ENCODE measurements at regions not wholly inside any gene's neighbourhood (a gene's known extent, or its start where the extent isn't known, plus 50 kb on each side); places are given as distances from the start of the nearest gene placed in this dataset.

DNA sequence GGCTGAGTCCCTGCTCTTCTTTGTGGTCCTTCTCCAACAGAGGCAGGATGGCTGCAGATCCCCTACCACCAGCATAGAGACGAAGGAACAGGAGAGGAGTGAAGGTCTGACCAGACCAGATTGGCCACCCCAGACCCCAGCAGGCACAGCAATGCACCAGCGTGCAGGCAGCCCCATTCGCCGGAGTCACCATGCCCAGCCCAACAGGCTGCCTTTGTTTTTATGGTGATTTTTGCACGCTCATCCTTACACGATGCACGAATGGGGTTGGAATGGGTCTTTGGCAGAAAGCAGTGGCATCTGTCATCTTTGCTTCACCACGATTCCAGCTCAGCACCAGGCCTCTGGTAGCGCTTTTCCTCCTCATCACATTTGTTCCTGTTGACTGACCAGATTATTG, 427.6 kb downstream of the INHBA start:
- DNase-seq = no peak

DNA sequence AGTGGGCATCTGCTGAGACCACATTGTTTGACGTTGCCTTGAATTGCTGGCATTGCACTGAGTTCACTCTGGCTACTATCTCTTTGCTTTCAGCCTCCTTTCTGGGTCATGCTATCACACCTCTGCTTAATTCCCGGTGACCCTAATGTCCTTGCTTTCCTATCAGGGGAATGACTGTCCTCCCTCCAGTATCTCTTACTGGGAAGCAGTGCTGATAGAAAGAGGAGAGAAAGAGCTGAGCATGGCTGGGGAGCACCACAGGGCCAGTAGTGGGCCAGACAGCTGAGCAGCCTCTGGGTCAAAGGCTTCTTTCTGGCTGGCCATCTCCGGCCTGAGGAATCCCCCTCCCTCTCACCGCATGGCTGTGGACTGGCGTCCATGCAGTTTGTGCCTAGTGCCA, 428.7 kb downstream of the INHBA start:
- DNase-seq = no peak

DNA sequence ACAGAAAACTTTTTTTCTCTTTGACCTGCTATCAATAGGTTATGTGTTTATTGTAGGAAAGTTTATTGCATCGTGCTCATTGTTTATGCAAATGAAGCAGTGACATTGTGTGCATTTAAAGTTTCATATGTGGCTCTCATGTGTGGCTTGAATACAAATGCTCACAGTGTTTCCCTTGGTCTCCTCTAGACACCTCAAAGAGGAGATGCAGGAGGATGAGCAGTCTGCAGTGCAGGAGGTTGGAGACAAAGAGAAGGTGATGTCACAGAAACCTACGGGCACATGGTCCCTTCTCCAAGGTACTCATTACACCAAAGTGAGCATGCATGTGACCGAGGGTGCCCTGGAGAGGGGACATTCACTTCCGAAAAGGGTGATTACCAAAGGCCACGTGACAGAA, 430.2 kb downstream of the INHBA start:
- no peak for DNase-seq

DNA sequence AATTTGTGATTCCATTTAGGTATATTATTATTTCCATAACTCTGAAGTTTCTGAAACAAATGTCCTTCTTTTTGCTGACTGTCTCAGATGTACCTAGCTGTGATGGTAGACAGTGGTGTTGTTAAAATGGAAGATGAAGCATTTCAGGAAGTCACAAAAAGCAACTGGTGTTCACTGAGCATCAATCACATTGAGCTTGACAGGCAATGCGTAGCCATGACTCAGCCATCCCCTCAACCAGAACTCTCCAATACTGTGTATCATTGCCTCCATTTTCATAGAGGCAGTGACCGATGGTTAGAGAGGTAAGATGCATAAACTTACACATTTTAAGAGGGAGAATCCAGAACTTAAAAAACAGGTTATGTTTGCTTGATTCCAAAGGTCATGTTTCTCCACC, 434.0 kb downstream of the INHBA start:
- no peak for DNase-seq

DNA sequence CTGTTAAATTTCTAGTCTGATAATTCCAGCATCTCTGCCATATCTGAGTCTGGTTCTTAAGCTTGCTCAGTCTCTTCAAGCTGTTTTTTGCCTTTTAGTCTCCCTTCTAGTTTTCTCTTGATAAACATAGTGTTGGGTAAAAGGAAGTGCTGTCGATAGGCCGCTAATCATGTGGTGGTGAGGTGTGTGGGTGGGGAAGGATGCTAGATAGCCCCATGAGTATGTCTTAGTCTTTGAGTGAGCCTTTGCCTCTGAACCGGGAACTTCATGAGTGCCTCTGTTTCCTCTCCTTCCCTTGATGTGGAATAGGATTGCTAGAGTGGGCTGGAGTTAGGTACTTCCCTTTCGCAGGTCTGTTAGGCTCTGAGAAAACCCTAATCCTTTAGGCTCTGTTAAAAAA, 441.8 kb downstream of the INHBA start:
- DNase-seq = no peak

DNA sequence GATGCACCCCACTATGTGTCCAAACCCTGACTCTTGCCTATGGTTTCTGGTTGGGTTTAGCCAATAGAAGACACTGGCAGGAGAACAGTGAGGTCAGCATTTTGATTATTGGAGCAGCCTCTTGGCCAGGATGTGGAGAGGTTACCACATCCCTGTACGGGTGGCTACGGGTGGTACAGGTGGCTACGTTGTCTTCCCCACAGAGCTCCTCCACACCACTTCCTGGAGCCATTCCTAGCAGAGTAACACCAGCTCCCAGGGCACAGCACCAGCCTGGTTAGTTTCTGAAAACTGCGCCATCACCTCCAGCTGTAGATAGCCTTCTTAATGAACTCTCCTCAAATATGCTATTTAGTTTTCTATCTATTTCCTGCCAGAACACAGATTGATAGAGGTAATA, 445.2 kb downstream of the INHBA start:
- DNase-seq = no peak

DNA sequence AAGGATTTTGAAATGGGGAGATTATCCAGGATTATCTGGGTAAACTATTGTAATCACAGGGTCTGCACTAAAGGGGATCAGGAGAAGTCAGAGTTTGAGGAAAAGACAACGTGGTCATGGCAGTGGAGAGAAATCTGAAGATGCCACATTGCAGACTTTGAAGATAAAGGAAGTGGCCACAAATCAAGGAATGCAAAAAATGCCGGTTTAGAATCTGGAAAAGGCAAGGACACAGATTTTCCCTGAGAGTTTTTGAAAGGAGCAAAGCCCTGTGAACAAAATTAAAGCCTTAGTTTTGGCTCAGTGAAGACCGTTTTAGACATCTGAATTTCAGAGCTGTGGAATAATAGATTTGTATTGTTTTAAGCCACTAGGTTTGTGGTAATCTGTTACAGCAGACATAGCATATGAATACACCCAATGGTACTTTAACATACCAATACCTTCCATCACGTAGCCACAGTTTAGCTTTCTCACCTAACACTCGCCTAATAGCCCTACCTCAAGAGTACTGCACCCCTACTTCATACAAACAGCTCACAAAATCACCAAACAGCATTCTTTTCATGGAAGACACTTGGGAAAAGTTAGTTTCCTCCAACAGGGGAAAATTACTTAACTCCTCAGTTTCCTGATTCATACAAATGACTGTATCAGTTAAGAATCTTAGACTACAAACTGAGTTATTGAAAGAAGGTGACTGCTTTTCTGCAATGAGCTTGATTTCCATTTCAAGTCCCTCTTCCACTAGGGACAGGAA, 446.5 kb downstream of the INHBA start:
- DNase-seq = no peak

DNA sequence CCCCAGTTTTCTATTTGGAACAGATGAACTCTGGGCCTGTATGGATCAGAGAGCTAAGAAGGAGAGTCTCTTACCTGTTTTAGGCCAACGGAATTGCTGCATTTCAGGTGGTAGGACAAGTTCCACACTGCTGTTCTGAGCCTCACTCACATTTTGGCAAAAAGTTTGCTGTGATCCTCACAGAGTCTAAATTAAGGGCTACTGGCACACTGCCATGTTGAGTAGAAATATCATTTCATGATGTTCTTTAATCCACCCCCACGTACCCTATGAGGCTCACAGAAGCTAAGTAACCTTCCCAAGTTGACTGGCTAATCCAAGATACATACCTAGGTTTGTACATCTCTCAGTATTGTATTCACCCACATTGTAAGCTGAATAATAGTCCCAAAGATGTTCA, 447.2 kb downstream of the INHBA start:
- DNase-seq = no peak

DNA sequence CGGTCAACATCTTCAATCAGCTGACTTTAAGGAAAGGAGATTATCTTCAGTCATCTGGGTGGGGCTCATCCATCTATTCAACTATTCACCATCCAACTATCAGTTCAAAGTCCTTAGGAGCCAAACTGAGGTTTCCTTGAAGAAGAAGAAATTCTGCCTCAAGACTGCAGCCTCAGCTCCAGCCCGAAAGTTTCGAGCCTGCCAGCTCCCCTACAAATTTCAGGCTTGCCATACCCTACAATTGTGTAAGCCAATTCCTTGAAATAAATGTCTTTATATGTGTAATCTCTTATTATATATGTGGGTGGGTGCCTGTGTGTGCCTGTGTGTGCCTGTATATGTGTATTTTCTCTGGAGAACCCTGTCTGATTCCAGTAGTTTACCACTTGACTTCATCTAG, 447.8 kb downstream of the INHBA start:
- DNase-seq = no peak

DNA sequence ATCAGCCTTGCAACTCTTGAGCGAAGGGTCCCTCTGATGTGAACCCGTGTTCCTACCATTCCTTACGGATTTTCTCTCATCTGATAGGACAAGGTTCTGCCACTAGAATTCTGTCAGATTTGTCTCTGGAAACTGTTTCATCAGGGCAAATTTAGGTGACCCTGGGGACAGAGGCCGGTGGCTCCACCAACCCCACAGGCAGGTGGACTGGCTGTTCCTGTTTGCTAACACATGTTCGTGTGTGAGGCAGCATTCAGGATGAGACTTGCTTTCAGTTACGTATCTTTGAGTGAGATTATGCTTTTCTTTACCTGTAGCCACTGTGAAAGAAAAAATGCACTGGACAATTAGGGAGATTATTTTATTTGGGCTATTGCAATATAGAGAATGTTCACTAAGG, 449.9 kb downstream of the INHBA start:
- no peak for DNase-seq

DNA sequence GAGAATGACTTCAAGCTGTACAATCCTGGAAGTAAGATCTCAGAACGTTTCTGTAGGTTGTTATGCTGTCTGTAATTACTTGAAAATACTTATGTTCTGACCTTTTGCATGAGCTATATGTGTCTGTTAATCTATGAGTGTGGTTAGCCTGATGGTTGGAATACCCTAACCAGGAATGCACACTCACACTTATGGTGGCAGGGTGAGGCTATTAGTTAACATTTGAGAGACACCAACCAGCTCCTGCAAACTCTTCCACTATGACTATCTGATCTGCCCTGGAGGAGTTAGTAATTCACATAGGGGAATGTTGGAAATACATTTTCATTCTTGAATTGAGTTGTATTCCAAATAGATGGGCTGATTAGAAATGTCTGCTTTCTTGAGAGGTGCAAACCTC, 450.3 kb downstream of the INHBA start:
- no peak for DNase-seq

DNA sequence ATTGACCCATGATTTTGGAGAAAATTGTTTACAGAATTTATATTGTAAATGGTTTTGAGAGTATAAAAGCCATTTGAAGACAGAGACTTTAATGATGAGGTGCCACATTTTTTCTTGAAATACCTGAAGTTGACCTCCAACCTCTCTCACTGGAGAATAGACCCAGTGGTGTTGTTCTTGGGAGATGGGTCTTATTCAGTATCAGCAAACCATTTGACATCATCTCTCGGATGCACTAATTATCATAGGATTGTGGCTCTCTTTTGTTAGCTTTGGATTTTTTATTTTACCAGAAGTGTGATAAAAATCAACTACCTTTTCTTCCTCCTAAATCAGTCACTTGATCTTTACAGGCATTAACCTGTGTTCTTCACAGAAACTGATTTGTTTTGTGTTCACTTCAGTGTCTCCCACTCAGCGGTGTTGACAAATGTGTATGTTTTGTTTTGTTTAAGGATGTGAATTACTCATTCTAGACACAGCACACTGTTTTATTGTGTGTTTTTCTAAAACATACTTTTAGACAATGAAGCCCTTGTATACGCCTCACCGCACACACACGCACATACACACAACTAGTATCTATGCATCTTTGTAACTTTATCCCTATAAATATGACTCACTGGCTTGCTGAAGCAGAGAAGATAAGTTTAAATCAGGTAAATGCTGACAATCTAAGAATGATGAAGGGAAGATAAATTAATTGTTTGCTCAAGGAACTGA, 455.6 kb downstream of the INHBA start:
- DNase-seq = no peak

DNA sequence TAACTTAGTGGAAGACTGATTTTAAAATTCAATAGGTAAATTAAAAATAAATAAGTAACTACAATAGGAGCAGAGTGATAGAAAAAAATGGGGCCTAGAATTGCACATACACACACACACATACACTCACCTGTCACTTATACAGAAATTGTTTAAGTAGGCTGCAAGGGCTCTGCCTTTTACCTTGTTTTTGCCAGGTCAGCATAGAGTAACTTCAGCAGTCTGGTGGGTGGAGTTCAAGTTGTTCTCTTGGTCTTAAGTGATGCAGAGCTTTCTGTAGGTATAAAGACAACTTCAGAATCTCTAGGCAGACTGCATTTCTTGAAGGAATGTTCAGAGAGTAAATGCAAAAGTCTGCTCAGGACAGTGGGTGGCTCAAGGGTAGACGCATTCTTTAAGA, 457.0 kb downstream of the INHBA start:
- DNase-seq = no peak

DNA sequence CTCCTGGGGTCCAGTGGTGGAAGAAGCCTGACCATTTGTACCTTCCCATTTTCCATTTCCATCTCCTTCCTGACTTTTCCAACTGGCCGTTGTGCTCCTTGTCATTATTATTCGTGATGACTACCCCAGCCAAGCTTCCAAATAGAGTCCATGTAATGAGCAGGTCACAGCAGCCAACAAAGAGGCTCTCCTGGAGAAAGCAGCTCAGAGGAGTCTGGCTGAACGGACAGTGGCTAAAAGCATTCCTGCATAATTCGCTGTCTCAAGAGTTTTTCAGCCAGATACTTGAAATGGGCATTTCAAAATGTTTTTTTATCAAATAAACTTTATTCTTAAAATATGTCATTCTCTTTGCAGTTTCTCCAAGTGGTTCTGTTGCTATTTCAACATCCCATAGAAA, 458.6 kb downstream of the INHBA start:
- no peak for DNase-seq

DNA sequence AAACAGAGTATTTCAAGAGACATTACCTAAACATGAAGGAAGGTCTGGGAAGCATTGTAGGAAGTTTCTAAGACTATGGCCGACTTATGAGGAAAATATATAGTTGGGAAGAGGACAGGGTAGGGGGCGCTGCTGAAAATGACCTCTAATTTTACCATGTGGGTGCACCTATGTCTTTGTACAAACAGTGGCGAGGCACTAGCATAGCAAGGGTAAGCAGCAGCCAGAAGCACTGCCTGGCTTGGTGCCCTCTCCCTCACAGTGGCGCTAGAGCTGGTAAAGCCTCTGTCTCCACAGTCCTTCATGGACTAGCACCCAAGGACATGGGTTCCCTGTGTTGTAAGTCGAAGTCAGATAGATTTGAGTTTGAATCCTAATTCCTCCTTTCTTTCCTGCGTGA, 461.2 kb downstream of the INHBA start:
- no peak for DNase-seq

DNA sequence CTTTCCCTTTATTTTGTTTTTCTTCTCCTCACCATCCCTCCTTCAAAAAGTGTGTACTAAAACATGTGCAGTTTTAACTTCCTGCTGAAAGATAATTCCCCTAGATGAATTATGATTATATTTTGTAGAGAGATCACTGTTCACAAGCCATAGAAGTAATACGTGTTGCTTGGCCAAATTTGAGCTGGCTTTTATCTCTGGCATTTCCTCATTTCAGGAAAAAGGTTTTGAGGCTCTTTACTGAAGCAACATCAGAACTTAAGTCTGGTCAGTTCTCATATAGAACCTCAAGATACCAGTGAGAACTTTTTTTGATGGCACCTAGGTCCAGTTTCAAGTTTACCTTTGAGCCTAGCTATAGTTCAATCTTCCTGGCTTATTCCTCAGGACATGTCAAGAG, 463.3 kb downstream of the INHBA start:
- DNase-seq = no peak

DNA sequence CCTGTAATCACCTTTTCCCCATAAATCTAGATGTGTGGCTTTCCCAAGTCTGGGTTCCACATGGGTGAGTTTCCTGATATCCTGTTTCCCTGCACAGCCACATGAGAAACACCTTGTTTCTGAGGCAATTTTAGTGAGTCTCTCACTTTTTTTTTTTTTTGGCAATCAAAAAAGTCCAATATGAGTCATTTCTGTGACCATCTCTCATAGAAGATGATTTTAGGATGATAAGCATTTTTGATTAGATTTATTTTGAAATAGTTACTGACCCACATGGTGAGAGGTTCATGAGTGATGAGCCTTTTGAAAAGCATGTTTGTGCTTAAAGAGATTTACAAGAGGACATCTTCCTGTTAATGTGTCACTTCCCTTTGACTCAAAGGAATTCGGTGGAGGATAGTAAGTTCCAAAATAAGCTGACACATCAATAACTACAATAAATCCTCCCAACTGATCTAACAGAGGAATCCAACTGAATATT, 464.0 kb downstream of the INHBA start:
- no peak for DNase-seq

DNA sequence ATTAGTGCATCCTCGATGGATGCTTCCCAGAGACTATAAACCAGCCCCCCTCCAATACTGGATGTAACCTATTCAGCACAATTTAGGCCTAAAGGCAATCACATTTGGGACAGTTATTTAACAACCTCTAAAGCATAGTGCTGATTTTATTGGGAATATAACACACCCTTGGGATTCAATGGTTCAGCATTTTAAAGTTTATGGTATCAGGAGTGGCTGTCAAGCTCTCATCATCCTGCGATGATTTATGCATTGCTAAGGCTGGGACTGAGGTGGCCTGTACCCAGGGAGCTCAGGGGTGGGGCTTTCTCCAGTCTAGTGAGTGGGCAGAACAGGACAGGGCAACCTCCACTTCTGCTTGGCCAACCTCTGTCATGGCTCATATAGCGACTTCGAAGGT, 464.9 kb downstream of the INHBA start:
- DNase-seq = no peak

DNA sequence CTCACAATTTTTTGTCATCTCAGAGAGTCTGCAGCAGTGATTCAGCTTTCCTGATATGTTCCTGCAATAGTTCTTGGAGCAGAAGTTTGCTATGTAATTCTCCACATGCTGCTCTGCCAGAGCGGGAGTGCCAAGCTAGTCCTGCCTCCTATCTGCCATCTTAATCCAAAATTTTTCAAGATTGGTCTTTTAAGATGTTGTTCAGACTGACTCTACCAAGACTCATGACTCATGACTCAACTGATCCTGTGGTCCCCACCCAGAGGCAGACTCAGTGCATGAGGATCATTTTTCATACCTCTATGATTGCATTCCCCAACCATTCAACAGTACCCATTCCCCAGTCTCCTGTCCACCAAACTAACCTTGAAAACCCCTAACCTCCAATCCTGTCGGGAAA, 470.8 kb downstream of the INHBA start:
- DNase-seq = no peak

DNA sequence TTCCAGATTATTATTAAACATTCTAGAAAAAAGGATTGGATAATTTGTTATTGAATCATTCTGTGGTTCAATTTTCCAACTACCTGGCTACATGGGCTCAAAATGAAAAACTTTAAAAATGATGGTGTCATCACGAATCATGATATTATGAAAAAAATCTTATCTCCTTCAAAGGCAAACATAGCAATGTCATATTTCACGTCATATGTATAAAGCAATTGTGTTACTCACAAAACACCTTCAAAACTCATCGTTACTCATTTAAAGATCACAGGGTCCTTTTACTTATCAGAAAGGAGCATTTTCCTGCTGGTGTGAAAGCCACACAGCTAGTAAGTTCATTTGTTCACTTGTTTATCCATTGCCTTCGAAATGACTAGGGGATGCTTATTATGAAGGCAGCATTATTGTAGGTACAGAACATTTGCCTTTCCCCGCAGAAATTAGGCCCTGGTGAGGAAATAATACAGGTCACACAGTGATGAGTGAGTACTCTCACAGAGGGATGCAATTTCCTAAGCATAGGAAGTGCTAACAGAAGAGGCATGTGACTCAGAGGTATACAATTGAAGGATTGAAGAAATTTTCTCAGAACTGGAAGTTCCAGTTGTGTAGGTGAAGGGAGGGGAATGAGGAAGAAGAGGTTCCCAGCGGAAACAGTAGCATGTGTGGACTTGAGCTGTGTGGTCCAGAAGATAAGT, 478.7 kb downstream of the INHBA start:
- no peak for DNase-seq

DNA sequence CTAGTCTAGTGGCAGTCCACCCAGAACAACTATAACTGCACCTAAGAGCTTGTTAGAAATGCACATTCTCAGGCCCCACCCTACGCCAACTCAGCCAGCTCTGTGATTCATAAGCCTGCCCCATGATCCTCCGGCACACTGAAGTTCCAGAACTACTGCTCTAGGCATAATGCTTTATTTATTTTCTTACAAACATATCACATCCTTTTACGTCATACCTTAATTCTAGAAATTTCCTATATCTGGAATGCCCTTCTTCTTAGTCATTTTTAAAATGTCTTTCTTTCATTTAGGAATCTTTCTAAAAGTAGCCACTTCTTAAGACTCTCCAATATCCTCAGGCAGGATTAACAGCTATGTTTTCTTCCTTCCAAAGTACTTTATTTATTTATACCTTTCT, 480.1 kb downstream of the INHBA start:
- no peak for DNase-seq

DNA sequence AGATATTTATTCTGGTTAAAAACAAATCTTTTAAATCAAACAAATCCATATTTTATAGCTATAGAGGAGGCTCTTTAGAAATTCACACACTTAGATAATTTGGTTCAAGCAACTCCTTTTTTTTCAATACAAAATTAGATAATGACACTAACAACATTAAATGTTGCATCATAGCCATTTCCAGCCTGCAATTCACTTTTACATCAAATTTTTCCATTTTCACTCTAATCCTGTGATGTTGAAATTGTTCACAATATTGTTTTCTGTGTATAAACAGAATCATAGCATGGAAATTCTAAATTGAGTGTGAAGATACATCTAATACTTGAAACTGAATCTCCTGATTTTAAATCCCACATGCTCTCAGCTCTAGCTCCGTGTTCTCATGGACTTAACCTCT, 482.6 kb downstream of the INHBA start:
- DNase-seq = no peak

DNA sequence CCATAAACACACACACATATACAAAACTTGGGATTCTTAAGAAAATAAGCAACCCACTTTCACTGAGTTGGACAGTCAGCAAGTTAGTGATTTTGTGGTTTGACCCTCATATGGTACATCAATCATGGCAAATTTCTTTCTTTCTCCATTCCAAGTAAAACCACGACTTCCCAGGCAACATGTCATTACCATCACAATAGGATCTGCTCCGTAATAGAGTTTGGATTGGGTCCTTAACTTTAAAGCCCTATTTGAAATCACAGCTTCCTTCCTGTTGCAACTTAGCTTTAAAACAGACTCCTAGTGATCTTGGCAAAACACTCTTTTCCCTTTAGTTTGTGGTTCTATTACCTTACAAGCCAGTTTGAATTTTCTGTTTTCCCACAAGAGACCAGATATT, 483.6 kb downstream of the INHBA start:
- DNase-seq = no peak

DNA sequence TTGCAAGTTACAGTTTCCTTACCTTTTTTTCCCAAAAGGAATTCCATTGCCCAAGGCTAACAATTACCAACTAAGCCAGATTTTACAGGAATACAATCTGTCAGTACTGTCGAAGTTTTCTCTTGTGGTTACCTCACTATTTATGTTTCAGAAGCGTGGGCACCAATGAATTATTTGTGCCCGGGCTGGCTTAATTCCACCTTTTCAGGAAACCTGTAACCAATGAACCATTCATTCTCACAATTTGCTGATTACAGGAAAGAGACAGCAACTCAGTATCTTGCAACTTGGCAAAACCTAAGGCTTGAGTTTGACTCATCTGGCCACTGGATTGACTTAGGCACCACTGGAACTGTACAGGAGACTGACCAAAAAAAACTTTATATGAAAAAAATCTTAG, 485.6 kb downstream of the INHBA start:
- DNase-seq = no peak

Measured in CD4-positive, alpha-beta T cell treated with Interleukin-15 for 1 hour (primary cell).